HG02870 (cell line): ENCODE measurements at regions not wholly inside any gene's neighbourhood (a gene's known extent, or its start where the extent isn't known, plus 50 kb on each side); places are given as distances from the start of the nearest gene placed in this dataset.
"Not testable (repeated sequence)": the region's sequence is repeated elsewhere in the genome, so short reads cannot be mapped to it uniquely, and the experiment has no call there.

Source experiments
- ATAC-seq: cut with Tn5 transposase; IDR thresholded peaks from one replicate; pipeline ENCODE4 v1.9.1; 2021; ENCODE audit warnings: mild to moderate bottlenecking, moderate library complexity; ENCODE audit not compliant: unreplicated experiment

DNA sequence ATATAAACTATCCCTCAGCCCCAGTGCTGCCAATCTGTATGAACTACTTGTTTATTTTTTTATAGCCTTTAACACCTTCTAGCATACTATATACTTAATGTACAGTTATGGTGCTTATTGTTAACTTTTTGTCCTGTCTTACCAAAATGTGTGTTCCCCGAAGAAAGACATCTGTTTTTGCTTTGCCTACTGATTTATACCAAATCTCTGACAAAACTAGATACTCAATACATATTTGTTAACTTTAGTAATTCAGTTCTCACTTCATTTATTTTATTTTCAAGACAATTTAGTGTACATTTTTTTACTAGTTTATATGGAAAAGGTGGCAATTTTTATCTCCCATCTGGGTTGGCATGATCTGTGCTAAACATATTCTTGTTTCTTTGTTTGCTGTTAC is 824.3 kb upstream of the ATXN8OS start:
- no peak for ATAC-seq

DNA sequence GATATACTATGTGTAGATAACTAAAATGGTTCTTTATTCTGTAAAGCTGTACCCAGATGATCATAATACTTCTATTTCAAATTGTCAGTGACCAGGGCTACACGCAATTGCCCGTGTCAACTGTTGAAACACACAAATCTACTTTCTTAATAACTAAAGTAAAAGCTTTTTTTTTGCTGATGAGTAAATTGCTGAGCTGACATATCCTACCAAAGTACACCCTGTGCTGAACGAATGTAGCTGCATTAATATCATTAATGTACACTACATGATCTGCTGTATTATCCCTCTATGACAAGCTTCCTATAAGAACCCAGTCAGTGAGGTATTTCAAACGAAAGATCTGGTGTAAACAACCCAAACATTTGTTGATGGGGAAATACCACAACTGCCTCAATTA is 827.2 kb upstream of the ATXN8OS start:
- ATAC-seq, result no peak

- ATAC-seq, result no peak
Observed at GRCh38 chr13:69279213-69279612, 828.4 kb upstream of the ATXN8OS start.

GRCh38 chr13:69274231-69274630 is 833.4 kb upstream of the ATXN8OS start:
- no peak for ATAC-seq

DNA sequence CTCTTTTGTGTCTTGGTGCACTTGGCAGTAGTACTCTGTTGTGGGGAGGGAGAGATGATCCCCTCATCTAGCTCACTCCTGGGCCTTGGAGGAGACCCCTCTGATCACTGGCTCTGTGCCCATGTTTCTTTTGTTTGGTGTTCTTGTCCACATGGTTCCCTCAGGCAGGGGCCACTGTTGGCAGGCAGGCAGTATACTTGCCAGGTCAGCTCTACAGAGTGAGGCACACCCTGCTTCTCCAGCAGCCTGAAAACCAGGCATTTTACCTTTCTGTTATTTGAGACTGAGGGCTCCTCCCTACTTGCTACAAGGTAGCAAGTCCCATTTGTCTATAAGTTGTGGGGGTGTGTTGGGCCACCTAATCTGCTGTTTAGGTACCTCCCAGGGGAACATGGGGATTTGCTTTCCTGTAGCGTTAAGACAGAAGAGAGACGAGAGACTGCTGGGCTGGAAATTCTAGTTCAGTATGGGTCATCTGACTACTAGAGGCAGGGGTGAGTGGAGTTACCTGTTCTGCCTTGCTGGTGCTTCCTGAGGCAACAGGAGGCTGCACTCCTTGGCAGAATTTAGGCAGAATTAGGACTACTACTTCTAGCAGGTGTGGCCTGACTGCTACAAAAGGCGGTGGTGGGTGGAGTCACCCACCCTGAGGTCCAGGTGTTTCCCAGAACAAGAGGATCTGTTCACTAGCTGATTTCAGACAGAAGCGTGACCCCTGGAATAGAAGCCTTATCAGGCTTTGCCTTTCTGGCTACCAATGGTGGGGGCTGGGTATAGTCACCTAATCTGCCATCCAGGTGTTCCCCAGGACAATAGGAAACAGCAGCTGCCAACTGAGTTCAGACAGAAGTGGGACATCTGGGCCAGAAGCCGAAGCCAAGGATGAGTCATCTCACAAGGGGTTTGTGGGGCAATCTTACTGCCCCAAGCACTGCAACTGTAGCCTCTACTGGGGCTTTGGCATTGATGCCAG is 843.0 kb upstream of the ATXN8OS start:
- ATAC-seq, result no peak

- no peak for ATAC-seq
Observed at GRCh38 chr13:69243366-69243765, 864.3 kb upstream of the ATXN8OS start.

DNA sequence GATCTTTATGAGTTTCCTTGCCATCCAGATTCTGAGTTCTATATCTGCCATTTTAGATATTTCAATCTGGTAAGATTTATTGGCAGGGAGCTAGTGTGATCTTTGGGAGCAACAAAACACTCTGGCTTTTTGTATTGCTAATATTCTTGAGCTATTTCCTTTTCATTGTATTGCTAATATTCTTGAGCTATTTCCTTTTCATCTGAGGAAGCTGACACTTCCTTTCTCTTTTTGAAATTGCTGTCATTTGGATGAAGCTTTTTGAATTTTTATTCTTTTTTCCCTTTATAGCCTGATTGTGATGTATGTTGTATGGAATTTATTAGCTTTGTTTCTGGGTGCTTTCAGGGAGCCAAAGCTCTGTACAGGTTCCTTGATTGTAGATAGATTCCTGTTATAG is 873.5 kb upstream of the ATXN8OS start:
- no peak for ATAC-seq

- ATAC-seq, result no peak
Observed at GRCh38 chr13:69226427-69226826, 881.2 kb upstream of the ATXN8OS start.

GRCh38 chr13:69221633-69222498 is 885.8 kb upstream of the ATXN8OS start:
- ATAC-seq, result not testable (repeated sequence)

- ATAC-seq, result no peak
Observed at GRCh38 chr13:69213396-69213795, 894.2 kb upstream of the ATXN8OS start.

DNA sequence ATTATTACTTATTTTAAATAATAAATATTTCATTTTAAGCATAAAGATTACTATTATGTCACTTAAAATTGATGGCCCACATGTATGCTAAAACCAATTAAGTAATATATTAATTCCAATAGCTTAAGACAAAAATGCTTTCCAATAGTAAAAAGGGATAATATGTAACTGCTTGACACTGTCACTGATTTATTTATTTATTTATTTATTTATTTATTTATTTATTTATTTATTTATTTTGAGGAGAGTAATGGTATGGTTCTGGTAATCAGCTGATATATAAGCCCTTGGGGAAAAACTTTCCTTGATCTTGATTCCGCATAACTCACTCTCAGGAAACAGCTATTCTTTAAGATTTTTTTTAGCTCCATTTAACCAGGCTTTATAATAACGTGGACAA is 903.0 kb upstream of the ATXN8OS start:
- ATAC-seq, result no peak

DNA sequence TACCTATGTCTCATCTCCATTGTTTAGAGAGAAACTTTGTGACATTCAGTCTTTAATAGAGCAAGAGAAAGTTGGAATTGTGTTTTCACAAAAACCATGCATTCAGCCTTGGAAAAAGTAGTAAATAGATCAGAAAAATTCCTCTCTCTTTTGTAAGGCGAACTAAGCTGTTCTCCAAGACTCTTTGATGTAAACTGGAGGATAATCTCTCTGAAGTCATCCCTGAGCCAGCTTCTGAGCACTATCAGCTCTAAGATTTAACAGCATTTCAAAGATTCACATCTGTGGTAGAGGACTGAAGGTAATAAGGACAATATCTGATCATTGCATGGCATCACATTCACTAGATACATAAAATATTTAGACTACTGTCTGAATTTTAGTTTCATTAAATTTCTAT is 904.6 kb upstream of the ATXN8OS start:
- ATAC-seq, result no peak

DNA sequence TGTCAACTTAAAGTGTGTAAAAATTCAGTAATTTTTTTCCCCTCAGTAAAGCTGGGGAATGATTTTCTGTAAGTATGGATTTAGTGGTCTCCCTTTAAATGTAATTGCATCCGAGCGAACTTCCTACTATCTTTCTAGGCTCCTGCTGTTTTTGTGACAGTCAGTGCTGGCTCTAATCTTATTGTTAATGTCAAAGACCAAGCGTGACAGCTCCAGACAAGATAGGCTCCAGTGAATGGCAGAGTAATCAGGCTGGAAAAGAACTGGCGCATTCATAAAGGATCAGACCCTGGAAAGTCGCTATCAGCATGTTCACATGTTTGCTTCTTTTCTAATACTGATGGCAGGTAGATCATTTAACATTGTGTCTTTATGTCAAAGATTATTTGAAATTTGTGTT is 908.0 kb upstream of the ATXN8OS start:
- ATAC-seq, result no peak

DNA sequence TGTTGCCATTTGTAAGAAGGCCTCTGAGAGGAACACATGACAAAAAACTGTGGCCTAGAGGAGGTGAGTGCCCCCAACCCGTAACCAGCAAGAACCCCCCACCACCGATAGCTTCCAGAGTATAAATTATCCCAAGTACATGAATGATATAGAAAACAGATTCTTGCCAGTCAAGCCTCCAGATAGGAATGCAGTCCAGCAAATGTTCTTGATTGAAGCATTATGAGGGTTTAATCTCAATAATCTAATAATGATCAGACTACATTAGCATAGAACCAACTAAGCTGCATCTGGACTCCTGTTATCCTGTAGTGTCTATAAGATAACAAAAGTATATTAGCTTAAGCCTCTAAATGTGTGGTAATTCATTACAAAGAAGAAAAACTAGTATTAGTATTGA is 908.9 kb upstream of the ATXN8OS start:
- no peak for ATAC-seq

- no peak for ATAC-seq
Observed at GRCh38 chr13:69194130-69194529, 913.5 kb upstream of the ATXN8OS start.

- no peak for ATAC-seq
Observed at GRCh38 chr13:69180034-69180433, 927.6 kb upstream of the ATXN8OS start.

DNA sequence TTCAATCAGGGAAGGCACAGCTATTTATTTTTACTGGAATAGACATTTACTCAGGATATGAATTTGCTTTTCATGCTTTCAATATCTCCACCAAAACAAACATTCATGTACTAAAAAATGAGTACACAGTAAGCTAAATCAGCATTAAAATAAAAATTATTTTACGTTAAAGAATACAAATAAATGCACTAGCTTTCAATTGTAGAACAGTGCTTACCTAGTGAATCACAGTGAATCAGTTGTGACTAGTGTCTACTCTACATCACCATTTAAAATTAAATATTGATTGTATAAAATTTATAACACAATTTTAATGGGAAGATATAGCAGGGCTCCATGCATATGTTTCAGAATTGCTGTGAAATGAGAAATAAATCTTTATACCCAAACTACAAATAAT is 929.6 kb upstream of the ATXN8OS start:
- ATAC-seq, result no peak

DNA sequence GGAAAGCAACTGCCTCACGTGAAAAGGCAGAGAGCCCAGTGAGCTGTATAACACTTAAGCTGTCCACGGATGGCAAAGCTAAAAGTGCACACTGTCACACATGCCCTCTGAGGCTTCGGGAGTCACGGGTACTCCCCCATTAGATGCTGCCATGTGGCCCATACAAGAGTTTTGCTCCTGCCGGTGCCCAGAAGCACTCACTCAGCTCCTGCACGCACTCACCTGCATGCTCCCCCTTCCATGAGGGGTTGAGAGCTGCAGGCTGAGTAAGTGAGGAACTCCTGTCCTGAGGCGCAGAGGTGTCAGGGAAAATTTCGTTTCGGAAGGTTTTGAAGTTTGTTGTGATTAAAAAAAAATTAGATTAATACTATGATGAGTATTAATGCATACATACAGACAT is 939.2 kb upstream of the ATXN8OS start:
- no peak for ATAC-seq

DNA sequence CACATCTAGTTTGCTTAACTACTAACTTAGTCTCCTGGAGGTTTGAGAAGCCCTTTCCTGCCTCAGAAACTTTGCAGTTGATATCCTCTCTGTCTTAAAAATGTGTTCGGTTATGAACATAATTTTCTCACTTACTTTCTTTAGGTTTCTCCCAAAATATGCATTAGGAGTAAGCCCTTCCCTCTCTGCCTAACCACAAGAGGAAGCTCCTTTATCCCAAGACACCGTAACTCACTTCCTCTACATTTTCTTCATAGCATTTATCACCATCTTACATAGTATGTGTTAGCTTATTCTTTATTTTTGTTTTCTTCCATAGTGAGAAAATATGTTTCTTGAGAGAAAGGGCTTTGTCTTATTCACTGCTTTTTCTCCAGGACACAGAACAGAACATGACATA is 952.5 kb upstream of the ATXN8OS start:
- ATAC-seq, result no peak

GRCh38 chr13:69142101-69142500 is 965.5 kb upstream of the ATXN8OS start:
- ATAC-seq, result no peak

- ATAC-seq, result no peak
Observed at GRCh38 chr13:69124996-69125395, 982.6 kb upstream of the ATXN8OS start.
